Spleen (tissue), 11 donors: ENCODE measurements at regions not wholly inside any gene's neighbourhood (a gene's known extent, or its start where the extent isn't known, plus 50 kb on each side); places are given as distances from the start of the nearest gene placed in this dataset.
"Not testable (repeated sequence)": the region's sequence is repeated elsewhere in the genome, so short reads cannot be mapped to it uniquely, and the experiment has no call there.

Source experiments
- DNase-seq: peaks from one replicate; pipeline ENCODE4 v3.0.0-alpha.2; 2020
- H3K27ac ChIP-seq, 8 donors: fragments of 200-600 bp; sonication (generic) in 7 of 8; 1 replicate in 4 of 8; 2 replicates in 4 of 8; pipeline versions ENCODE4 v1.5.0 to v1.8.0; 2016 to 2021; ENCODE audit warnings: inconsistent platforms in 4 of 8, mild to moderate bottlenecking in 4 of 8, moderate library complexity in 1 of 8
- H3K27me3 ChIP-seq, 7 donors: fragments of 200-600 bp; sonication (generic) in 6 of 7; replicated peaks in 1 of 7; 1 replicate in 4 of 7; 2 replicates in 3 of 7; pipeline versions ENCODE4 v1.5.0 to v1.8.0; 2016 to 2021; ENCODE audit warnings: inconsistent platforms in 3 of 7, mild to moderate bottlenecking in 1 of 7
- H3K36me3 ChIP-seq, 6 donors: fragments of 200-600 bp; sonication (generic) in 5 of 6; 1 replicate in 4 of 6; 2 replicates in 2 of 6; pipeline versions ENCODE4 v1.5.0 to v1.8.0; 2016 to 2021; ENCODE audit warnings: inconsistent platforms in 2 of 6
- H3K4me1 ChIP-seq, 6 donors: fragments of 200-600 bp; sonication (generic) in 5 of 6; 1 replicate in 3 of 6; 2 replicates in 3 of 6; pipeline versions ENCODE4 v1.5.0 to v1.8.0; 2016 to 2021; ENCODE audit warnings: inconsistent platforms in 3 of 6
- H3K4me3 ChIP-seq, 8 donors: fragments of 200-600 bp; sonication (generic) in 7 of 8; 1 replicate in 4 of 8; 2 replicates in 4 of 8; pipeline versions ENCODE4 v1.5.0 to v1.8.0; 2016 to 2021; ENCODE audit warnings: inconsistent platforms in 4 of 8, mild to moderate bottlenecking in 4 of 8, moderate library complexity in 2 of 8
- H3K9me3 ChIP-seq, 8 donors: fragments of 200-600 bp; sonication (generic) in 7 of 8; 1 replicate in 4 of 8; 2 replicates in 4 of 8; pipeline versions ENCODE4 v1.5.0 to v1.8.0; 2016 to 2021; ENCODE audit warnings: inconsistent platforms in 4 of 8
- POLR2A ChIP-seq, 3 donors: fragments of 450-650 bp; IDR thresholded peaks; one replicate each; pipeline ENCODE4 v1.5.1; 2017; ENCODE audit warnings: antibody characterized with exemption in 3 of 3, mild to moderate bottlenecking in 1 of 3
- POLR2AphosphoS5 ChIP-seq, 3 donors: sonication (generic); formaldehyde crosslinking; IDR thresholded peaks; one replicate each; pipeline ENCODE4 v1.5.1; 2017; ENCODE audit warnings: antibody characterized with exemption in 3 of 3
- WGBS, 5 donors: extraction: QIAGEN DNeasy Blood & Tissue Kit in 3 of 5; methylation state at CpG; one replicate each; pipeline versions ENCODE4 v1.1.5 to v1.1.7; 2013 to 2018; 5-methylcytosine and 5-hydroxymethylcytosine counted together
- intact Hi-C: fragments of 100-400 bp; cut with DNase I; formaldehyde crosslinking; loops from one replicate; pipeline ENCODE4 v1.15.0; 2023; ENCODE audit warnings: low total_unique reads
- TF ChIP-seq, protein P1 (sequence below), 11 experiments: fragments of 200-600 bp in 7 of 11; fragments of 450-650 bp in 4 of 11; sonication (generic) in 4 of 11; IDR thresholded peaks in 8 of 11; conservative IDR thresholded peaks in 3 of 11; 1 replicate in 7 of 11; 2 replicates in 4 of 11; pipeline versions ENCODE4 v1.4.0 to v1.8.0; 2016 to 2021; ENCODE audit warnings: antibody characterized with exemption in 11 of 11, inconsistent platforms in 4 of 11, mild to moderate bottlenecking in 1 of 11
- donor health status: healthy with polysubstance abuse.
- donor health status: DM: no; HTN: no; CAD: no; lungs with moderate emphysema.
- donor health status: DM: no; HTN: no; CAD: no.
- donor health status: Bipolar disorder and iron deficiency.
- donor health status: healthy.
- donor health status: DM: no; HTN: no; CAD: no.
- donor health status: DM: yes; HTN: yes; CAD: no.

DNA sequence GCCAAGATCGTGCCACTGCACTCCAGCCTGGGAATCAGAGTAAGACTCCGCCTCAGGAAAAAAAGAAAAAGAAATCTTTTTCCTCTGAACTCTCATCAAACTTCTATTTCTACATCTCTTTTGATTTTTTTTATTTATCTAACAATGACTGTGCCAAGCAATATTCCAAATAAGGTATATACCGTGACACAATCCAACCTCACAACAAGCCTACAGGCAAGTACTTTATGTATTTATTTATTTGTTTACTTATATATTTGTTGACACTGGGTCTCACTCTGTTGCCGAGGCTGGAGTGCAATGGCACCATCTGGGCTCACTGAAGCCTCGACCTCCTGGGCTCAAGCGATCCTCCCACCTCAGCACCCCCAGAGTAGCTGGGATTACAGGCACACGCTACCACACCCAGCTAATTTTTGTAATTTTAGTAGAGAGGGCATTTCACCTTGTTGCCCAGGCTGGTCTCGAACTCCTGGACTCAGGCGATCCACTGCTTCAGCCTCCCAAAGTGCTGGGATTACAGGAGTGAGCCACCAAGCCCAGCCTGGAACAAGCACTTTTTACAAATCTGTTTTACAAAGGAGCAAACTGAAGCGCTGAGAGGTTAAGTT lies 94.9 kb upstream of the CHD2 start:
- TF ChIP-seq POLR2AphosphoS5 (IDR thresholded peaks at IDR 0.05) (no peak), POLR2A (IDR thresholded peaks at IDR 0.05) (no peak)
- TF ChIP-seq, protein P1, sequence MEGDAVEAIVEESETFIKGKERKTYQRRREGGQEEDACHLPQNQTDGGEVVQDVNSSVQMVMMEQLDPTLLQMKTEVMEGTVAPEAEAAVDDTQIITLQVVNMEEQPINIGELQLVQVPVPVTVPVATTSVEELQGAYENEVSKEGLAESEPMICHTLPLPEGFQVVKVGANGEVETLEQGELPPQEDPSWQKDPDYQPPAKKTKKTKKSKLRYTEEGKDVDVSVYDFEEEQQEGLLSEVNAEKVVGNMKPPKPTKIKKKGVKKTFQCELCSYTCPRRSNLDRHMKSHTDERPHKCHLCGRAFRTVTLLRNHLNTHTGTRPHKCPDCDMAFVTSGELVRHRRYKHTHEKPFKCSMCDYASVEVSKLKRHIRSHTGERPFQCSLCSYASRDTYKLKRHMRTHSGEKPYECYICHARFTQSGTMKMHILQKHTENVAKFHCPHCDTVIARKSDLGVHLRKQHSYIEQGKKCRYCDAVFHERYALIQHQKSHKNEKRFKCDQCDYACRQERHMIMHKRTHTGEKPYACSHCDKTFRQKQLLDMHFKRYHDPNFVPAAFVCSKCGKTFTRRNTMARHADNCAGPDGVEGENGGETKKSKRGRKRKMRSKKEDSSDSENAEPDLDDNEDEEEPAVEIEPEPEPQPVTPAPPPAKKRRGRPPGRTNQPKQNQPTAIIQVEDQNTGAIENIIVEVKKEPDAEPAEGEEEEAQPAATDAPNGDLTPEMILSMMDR (IDR thresholded peaks at IDR 0.05 in 8 of 11, conservative IDR thresholded peaks at IDR 0.05 in 3 of 11), result no peak
- Histone ChIP-seq H3K4me3 (peak overlapping the region in 1 of 8 donors; percentile 56), H3K9me3 (no peaks in the 10 kb centered on the region), H3K4me1 (peaks cover 0 to 77% (median 31%) of the 10 kb centered on the region in 6 donors), H3K36me3 (no peaks in the 10 kb centered on the region), H3K27ac (peak overlapping the region in 7 of 8 donors; percentile 77 to 100 (median 88)), H3K27me3 (no peaks in the 10 kb centered on the region)
- peak; percentile 24 for DNase-seq
- intact Hi-C loops, result loop anchor here (5.0 kb wide), 1 partner anchor 112 kb away; no protein-coding TSS in a partner anchor
- 94 to 97% (median 96%) methylated on average over 10 of the region's 10 CpGs for WGBS, 5 donors

DNA sequence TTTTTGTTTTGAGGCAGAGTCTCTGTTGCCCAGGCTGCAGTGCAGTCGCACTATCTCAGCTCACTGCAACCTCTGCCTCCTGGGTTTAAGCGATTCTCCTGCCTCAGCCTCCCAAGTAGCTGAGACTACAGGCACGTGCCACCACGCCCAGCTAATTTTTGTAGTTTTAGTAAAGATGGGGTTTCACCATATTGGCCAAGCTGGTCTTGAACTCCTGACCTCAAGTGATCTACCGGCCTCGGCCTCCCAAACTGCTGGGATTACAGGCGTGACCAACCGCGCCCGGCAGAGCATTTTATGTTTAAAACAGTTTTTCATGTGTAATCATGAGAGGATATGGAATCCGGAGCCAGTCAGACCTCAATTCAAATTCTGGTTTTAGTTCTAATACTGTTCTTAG lies 94.0 kb upstream of the CHD2 start:
- intact Hi-C loops, result loop anchor here (5.0 kb wide), 1 partner anchor 111 kb away; no protein-coding TSS in a partner anchor
- not testable (repeated sequence) for H3K4me3 ChIP-seq, H3K9me3 ChIP-seq, H3K27me3 ChIP-seq, H3K36me3 ChIP-seq
- DNase-seq, result peak; percentile 54
- 93 to 97% (median 96%) methylated on average over 11 of the region's 11 CpGs for whole genome bisulfite sequencing, 5 donors
- peak overlapping the region in 4 of 8 donors; percentile 7 to 100 (median 96) for H3K27ac ChIP-seq
- H3K4me1 ChIP-seq, result peaks cover 5 to 87% (median 41%) of the 10 kb centered on the region in 6 donors

DNA sequence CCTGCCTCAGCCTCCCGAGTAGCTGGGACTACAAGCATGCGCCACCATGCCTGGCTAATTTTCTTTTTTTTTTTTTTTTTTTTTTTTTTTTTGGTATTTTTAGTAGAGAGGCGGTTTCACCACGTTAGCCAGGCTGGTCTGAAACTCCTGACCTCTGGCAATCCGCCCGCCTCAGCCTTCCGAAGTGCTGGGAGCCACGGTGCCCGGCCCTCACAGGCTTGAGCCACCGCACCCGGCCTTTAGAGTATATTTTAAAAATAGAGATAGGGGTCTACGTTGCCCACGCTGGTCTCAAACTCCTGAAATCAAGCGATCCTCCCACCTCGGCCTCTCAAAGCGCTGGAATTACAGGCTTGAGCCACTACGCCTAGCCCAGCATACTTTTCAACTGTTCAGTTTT lies 93.4 kb upstream of the CHD2 start:
- TF ChIP-seq POLR2AphosphoS5 (IDR thresholded peaks at IDR 0.05) (no peak), POLR2A (IDR thresholded peaks at IDR 0.05) (no peak)
- TF ChIP-seq, protein P1 (IDR thresholded peaks at IDR 0.05 in 8 of 11, conservative IDR thresholded peaks at IDR 0.05 in 3 of 11), result no peak
- WGBS, 5 donors, result 84 to 91% (median 85%) methylated on average over 10 to 17 of the region's 17 CpGs
- Histone ChIP-seq H3K4me1 (peaks cover 6 to 87% (median 45%) of the 10 kb centered on the region in 6 donors), H3K36me3 (no peaks in the 10 kb centered on the region), H3K27ac (peak overlapping the region in 6 of 8 donors; percentile 96 to 100 (median 99)), H3K4me3 (peak overlapping the region in 1 of 8 donors; percentile 77), H3K9me3 (no peaks in the 10 kb centered on the region), H3K27me3 (no peaks in the 10 kb centered on the region)
- intact Hi-C loops, result loop anchor here (5.0 kb wide), 1 partner anchor 111 kb away; no protein-coding TSS in a partner anchor
- DNase-seq, result peak; percentile 73

DNA sequence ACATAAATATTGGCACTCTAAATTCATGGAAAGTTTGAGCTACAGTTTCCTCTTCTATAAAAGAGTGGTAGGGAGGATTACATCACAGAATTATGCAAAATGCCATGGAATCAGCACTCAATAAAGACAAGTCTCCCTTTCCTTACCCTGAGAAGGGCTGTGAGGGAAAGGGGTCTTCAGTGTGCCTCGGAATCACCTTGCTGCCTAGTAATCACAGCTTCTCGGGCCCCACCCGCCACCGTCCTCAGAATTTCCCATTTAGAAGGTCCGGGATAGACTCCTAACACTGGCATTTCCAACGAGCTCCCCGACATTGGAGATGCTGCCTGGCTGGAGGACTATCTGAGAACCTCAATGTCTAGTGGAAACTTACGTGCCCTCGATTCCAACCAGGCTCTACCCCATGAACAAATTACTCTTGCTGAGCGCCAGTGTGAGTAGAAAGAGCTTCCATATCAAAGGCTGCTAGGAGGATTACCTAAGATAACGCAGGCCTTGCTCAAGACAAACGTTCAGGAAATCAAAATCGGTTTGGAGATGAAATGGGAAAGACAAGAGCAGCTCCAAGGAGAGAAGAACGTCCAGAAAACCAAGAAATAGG lies 92.1 kb upstream of the CHD2 start:
- H3K27ac ChIP-seq, result peak overlapping the region; percentile 93 to 100 (median 98)
- H3K4me3 ChIP-seq, result peak overlapping the region; percentile 44 to 77 (median 52)
- intact Hi-C loops, result loop anchor here (5.0 kb wide), 1 partner anchor 109 kb away; no protein-coding TSS in a partner anchor
- TF ChIP-seq, protein P1 (IDR thresholded peaks at IDR 0.05 in 8 of 11, conservative IDR thresholded peaks at IDR 0.05 in 3 of 11), result no peak
- TF ChIP-seq POLR2AphosphoS5 (IDR thresholded peaks at IDR 0.05) (no peak), POLR2A (IDR thresholded peaks at IDR 0.05) (no peak)
- 33 to 51% (median 42%) methylated on average over 14 of the region's 14 CpGs for WGBS, 5 donors
- no peaks in the 10 kb centered on the region for H3K36me3 ChIP-seq
- DNase-seq, result peak; percentile 80
- H3K4me1 ChIP-seq, result peaks cover 10 to 86% (median 46%) of the 10 kb centered on the region in 6 donors
- H3K9me3 ChIP-seq, result no peaks in the 10 kb centered on the region
- no peaks in the 10 kb centered on the region for H3K27me3 ChIP-seq
